Neural progenitor cell (in vitro differentiated cells): ENCODE measurements at regions not wholly inside any gene's neighbourhood (a gene's known extent, or its start where the extent isn't known, plus 50 kb on each side); places are given as distances from the start of the nearest gene placed in this dataset.

Experiments
- CTCF ChIP-seq: fragments of 200-600 bp; sonication (generic); IDR thresholded peaks from 2 replicates; pipeline ENCODE4 v1.5.1; 2017; ENCODE audit warnings: antibody characterized with exemption, mild to moderate bottlenecking
- EZH2 ChIP-seq: fragments of 200-600 bp; sonication (generic); IDR thresholded peaks from 2 replicates; pipeline ENCODE4 v1.6.1; 2017; ENCODE audit warnings: antibody characterized with exemption, mild to moderate bottlenecking, moderate library complexity
- EZH2phosphoT487 ChIP-seq: fragments of 200-600 bp; sonication (generic); IDR thresholded peaks from 2 replicates; pipeline ENCODE4 v1.6.1; 2017; ENCODE audit warnings: antibody characterized with exemption

- TF ChIP-seq CTCF (no peak), EZH2 (no peak), EZH2phosphoT487 (no peak)
Observed at GRCh38 chr2:221170548-221170947, 401.6 kb downstream of the EPHA4 start.
